Activated B cell treated with CpG ODN at 0.5 μM for 24 hours (primary cell): ENCODE measurements at regions not wholly inside any gene's neighbourhood (a gene's known extent, or its start where the extent isn't known, plus 50 kb on each side); places are given as distances from the start of the nearest gene placed in this dataset.

Source experiments
- ATAC-seq: fragments of 200-7000 bp; cut with Tn5 transposase; one replicate; pipeline ENCODE4 v1.10.0; 2021; ENCODE audit warnings: low read depth, mild to moderate bottlenecking, moderate library complexity
- CTCF ChIA-PET: fragments of 350-600 bp; sonication (Branson Sonifier 250); formaldehyde crosslinking; loops from one replicate; lab custom pipeline; 2021; ENCODE audit warnings: antibody characterized with exemption; lab: Charles Lee
- POLR2A ChIA-PET: fragments of 350-600 bp; sonication (Branson Sonifier 250); formaldehyde crosslinking; loops from one replicate; lab custom pipeline; 2021; ENCODE audit warnings: antibody characterized with exemption; lab: Charles Lee
- DNase-seq: peaks from one replicate; pipeline ENCODE4 v3.0.0; 2022
- H3K27ac Mint-ChIP-seq: one replicate; pipeline ENCODE4 v1.8.0; 2020; ENCODE audit warnings: mixed read lengths
- H3K27me3 Mint-ChIP-seq: one replicate; pipeline ENCODE4 v1.8.0; 2021; ENCODE audit warnings: mixed read lengths
- H3K36me3 Mint-ChIP-seq: one replicate; pipeline ENCODE4 v1.8.0; 2021; ENCODE audit warnings: low read depth, mixed read lengths
- H3K4me1 Mint-ChIP-seq: one replicate; pipeline ENCODE4 v1.8.0; 2021; ENCODE audit warnings: mixed read lengths
- H3K4me3 Mint-ChIP-seq: one replicate; pipeline ENCODE4 v1.8.0; 2020; ENCODE audit warnings: mild to moderate bottlenecking, mixed read lengths
- H3K9me3 Mint-ChIP-seq: one replicate; pipeline ENCODE4 v1.8.0; 2020; ENCODE audit warnings: mixed read lengths
- CTCF ChIP-seq: fragments of 200-600 bp; IDR thresholded peaks from one replicate; pipeline ENCODE4 v1.8.0; 2022; ENCODE audit warnings: antibody characterized with exemption, mild to moderate bottlenecking
- intact Hi-C: fragments of 100-400 bp; cut with micrococcal nuclease; formaldehyde crosslinking; loops from one replicate; pipeline ENCODE4 v1.15.1; 2024

GRCh38 chr12:77213319-77213718 is 147.9 kb upstream of the E2F7 start:
- TF ChIP-seq CTCF, result no peak
- H3K36me3 Mint-ChIP-seq, result no peaks in the 10 kb centered on the region
- no peaks in the 10 kb centered on the region for H3K4me1 Mint-ChIP-seq
- no peak for ATAC-seq
- no peak overlapping the region for H3K27ac Mint-ChIP-seq
- peaks cover 8% of the 10 kb centered on the region for H3K9me3 Mint-ChIP-seq
- intact Hi-C loops, result no loop called here
- no peaks in the 10 kb centered on the region for H3K27me3 Mint-ChIP-seq
- no peak overlapping the region for H3K4me3 Mint-ChIP-seq
- CTCF ChIA-PET, result no interaction called here
- DNase-seq, result no peak
- POLR2A ChIA-PET, result no interaction called here

- peaks cover 8% of the 10 kb centered on the region for H3K9me3 Mint-ChIP-seq
- TF ChIP-seq CTCF, result no peak
- H3K4me3 Mint-ChIP-seq, result no peak overlapping the region
- H3K27ac Mint-ChIP-seq, result no peak overlapping the region
- CTCF ChIA-PET, result no interaction called here
- no peaks in the 10 kb centered on the region for H3K27me3 Mint-ChIP-seq
- intact Hi-C loops, result no loop called here
- H3K36me3 Mint-ChIP-seq, result no peaks in the 10 kb centered on the region
- H3K4me1 Mint-ChIP-seq, result no peaks in the 10 kb centered on the region
- DNase-seq, result no peak
- POLR2A ChIA-PET, result no interaction called here
- no peak for ATAC-seq
Observed at GRCh38 chr12:77210724-77211123, 145.4 kb upstream of the E2F7 start.

GRCh38 chr12:77204083-77204482 is 138.7 kb upstream of the E2F7 start:
- DNase-seq (no peak), ATAC-seq (no peak)
- Mint-ChIP-seq H3K4me1 (no peaks in the 10 kb centered on the region), H3K27ac (no peak overlapping the region), H3K27me3 (no peaks in the 10 kb centered on the region), H3K36me3 (no peaks in the 10 kb centered on the region), H3K9me3 (no peaks in the 10 kb centered on the region), H3K4me3 (no peak overlapping the region)
- ChIA-PET CTCF (no interaction called here), POLR2A (no interaction called here)
- intact Hi-C loops, result no loop called here
- TF ChIP-seq CTCF, result no peak

GRCh38 chr12:77202457-77203060 is 137.2 kb upstream of the E2F7 start:
- H3K4me1 Mint-ChIP-seq, result no peaks in the 10 kb centered on the region
- H3K36me3 Mint-ChIP-seq, result no peaks in the 10 kb centered on the region
- H3K4me3 Mint-ChIP-seq, result no peak overlapping the region
- intact Hi-C loops, result no loop called here
- no peak overlapping the region for H3K27ac Mint-ChIP-seq
- no peak for DNase-seq
- no peak for ATAC-seq
- ChIA-PET CTCF (no interaction called here), POLR2A (no interaction called here)
- H3K27me3 Mint-ChIP-seq, result no peaks in the 10 kb centered on the region
- no peaks in the 10 kb centered on the region for H3K9me3 Mint-ChIP-seq
- no peak for TF ChIP-seq CTCF

GRCh38 chr12:77189901-77190416 is 124.6 kb upstream of the E2F7 start:
- intact Hi-C loops, result no loop called here
- Mint-ChIP-seq H3K4me3 (no peak overlapping the region), H3K27ac (no peak overlapping the region), H3K9me3 (no peaks in the 10 kb centered on the region), H3K36me3 (no peaks in the 10 kb centered on the region), H3K4me1 (no peaks in the 10 kb centered on the region), H3K27me3 (peaks cover 2% of the 10 kb centered on the region)
- no peak for TF ChIP-seq CTCF
- CTCF ChIA-PET, result no interaction called here
- no peak for ATAC-seq
- POLR2A ChIA-PET, result no interaction called here
- DNase-seq, result no peak
